ENCODE measurements at regions not wholly inside any gene's neighbourhood (a gene's known extent, or its start where the extent isn't known, plus 50 kb on each side); places are given as distances from the start of the nearest gene placed in this dataset.

GRCh38 chr2:236847023-236847422 is 238.7 kb upstream of the COPS8 start:
- TF ChIP-seq CTCF (conservative IDR thresholded peaks at IDR 0.05 in 1 of 2, IDR thresholded peaks at IDR 0.05 in 1 of 2; ENCODE audit: low read depth in 1 of 2, low read length in 2 of 2) (no peak), EZH2 (IDR thresholded peaks at IDR 0.05; ENCODE audit: low read length, missing control alignments) (no peak)

Measured in fibroblast of lung (primary cell).